HEK293 (cell line): ENCODE measurements at regions not wholly inside any gene's neighbourhood (a gene's known extent, or its start where the extent isn't known, plus 50 kb on each side); places are given as distances from the start of the nearest gene placed in this dataset.
A peak's percentile ranks its signal among the peaks of the same experiment; 100 is the strongest.

Experiments
- CTCF ChIA-PET: fragments of 350-600 bp; formaldehyde crosslinking; extraction: SDS; loops from one replicate; lab custom pipeline; 2021; ENCODE audit warnings: antibody characterized with exemption; lab: Yijun Ruan, JAX
- POLR2A ChIA-PET: fragments of 300-600 bp; formaldehyde crosslinking; extraction: SDS; loops from one replicate; lab custom pipeline; 2020; ENCODE audit warnings: antibody characterized with exemption, inconsistent platforms; lab: Yijun Ruan, JAX
- H3K27ac ChIP-seq: fragments of 200-500 bp; sonication (Bioruptor generic); 2 replicates; pipeline ENCODE4 v1.5.1; 2014; ENCODE audit warnings: low read depth, low read length, control low read depth, inconsistent platforms; ENCODE audit errors: extremely low read depth
- H3K36me3 ChIP-seq, 2 experiments: fragments of 200-500 bp in 1 of 2; sonication (Bioruptor generic) in 1 of 2; 1 replicate in 1 of 2; 2 replicates in 1 of 2; pipeline ENCODE4 v1.5.1; 2014 to 2017; ENCODE audit warnings: inconsistent platforms in 2 of 2, low read length in 2 of 2; ENCODE audit not compliant: control insufficient read depth in 2 of 2, insufficient read depth in 1 of 2
- H3K4me1 ChIP-seq: fragments of 200-500 bp; sonication (Bioruptor generic); 2 replicates; pipeline ENCODE4 v1.5.1; 2014; ENCODE audit warnings: mild to moderate bottlenecking, low read length, inconsistent platforms; ENCODE audit not compliant: control insufficient read depth, insufficient read depth
- H3K4me3 ChIP-seq: 2 replicates; pipeline ENCODE4 v1.5.1; 2011; ENCODE audit warnings: low read depth, mild to moderate bottlenecking, control low read depth, low read length, moderate library complexity
- H3K9me3 ChIP-seq: fragments of 200-500 bp; sonication (Bioruptor generic); 2 replicates; pipeline ENCODE4 v1.5.1; 2014; ENCODE audit warnings: low read depth, low read length, inconsistent platforms; ENCODE audit not compliant: control insufficient read depth, insufficient read depth
- GLI2 ChIP-seq: fragments of 450-650 bp; formaldehyde crosslinking; IDR thresholded peaks from 2 replicates; pipeline ENCODE4; 2017; ENCODE audit warnings: missing biosample characterization, missing genetic modification characterization, low read depth, borderline replicate concordance
- HIC1 ChIP-seq: fragments of 450-650 bp; formaldehyde crosslinking; IDR thresholded peaks from 2 replicates; pipeline ENCODE4 v1.5.1; 2016; ENCODE audit warnings: missing biosample characterization, missing genetic modification characterization
- PRDM4 ChIP-seq: fragments of 450-650 bp; formaldehyde crosslinking; IDR thresholded peaks from 2 replicates; pipeline ENCODE4 v1.5.1; 2017; ENCODE audit warnings: missing biosample characterization, missing genetic modification characterization
- REST ChIP-seq: fragments of 450-650 bp; formaldehyde crosslinking; IDR thresholded peaks from 2 replicates; pipeline ENCODE4 v1.5.1; 2016; ENCODE audit warnings: missing biosample characterization, missing genetic modification characterization
- ZBTB26 ChIP-seq: fragments of 450-650 bp; formaldehyde crosslinking; optimal IDR thresholded peaks from 2 replicates; pipeline ENCODE3; 2016; ENCODE audit warnings: missing biosample characterization, mild to moderate bottlenecking, missing genetic modification characterization
- ZNF302 ChIP-seq: fragments of 450-650 bp; formaldehyde crosslinking; IDR thresholded peaks from 2 replicates; pipeline ENCODE4 v1.5.1; 2016; ENCODE audit warnings: missing biosample characterization, missing genetic modification characterization, low read depth
- ZNF324 ChIP-seq: fragments of 450-650 bp; formaldehyde crosslinking; IDR thresholded peaks from 2 replicates; pipeline ENCODE4 v1.5.1; 2016; ENCODE audit warnings: missing biosample characterization, missing genetic modification characterization
- ZNF350 ChIP-seq: fragments of 450-650 bp; formaldehyde crosslinking; IDR thresholded peaks from 2 replicates; pipeline ENCODE4 v1.5.0; 2017; ENCODE audit warnings: missing biosample characterization, mild to moderate bottlenecking, missing genetic modification characterization
- ZNF404 ChIP-seq: fragments of 450-650 bp; formaldehyde crosslinking; IDR thresholded peaks from 2 replicates; pipeline ENCODE4 v1.5.1; 2017; ENCODE audit warnings: missing biosample characterization, missing genetic modification characterization
- ZNF658 ChIP-seq: fragments of 450-650 bp; formaldehyde crosslinking; IDR thresholded peaks from 2 replicates; pipeline ENCODE4; 2016; ENCODE audit warnings: missing biosample characterization, missing genetic modification characterization
- ZSCAN16 ChIP-seq: fragments of 450-650 bp; formaldehyde crosslinking; IDR thresholded peaks from 2 replicates; pipeline ENCODE4 v1.5.1; 2016; ENCODE audit warnings: missing biosample characterization, missing genetic modification characterization

GRCh38 chr5:161966564-161966963 lies 101.0 kb upstream of the GABRG2 start (continued):
- no peak for TF ChIP-seq ZNF324
- TF ChIP-seq ZBTB26, result no peak
- no peak for TF ChIP-seq ZNF404 (tag by site-specific recombination)
- TF ChIP-seq PRDM4 (tag by site-specific recombination), result no peak
- TF ChIP-seq ZSCAN16 (tag by site-specific recombination), result no peak
- TF ChIP-seq ZNF350 (tag by site-specific recombination), result no peak

GRCh38 chr5:161975350-161975749 lies 92.2 kb upstream of the GABRG2 start:
- Histone ChIP-seq H3K27ac (no peak overlapping the region), H3K4me1 (no peaks in the 10 kb centered on the region), H3K4me3 (no peak overlapping the region), H3K9me3 (no peaks in the 10 kb centered on the region), H3K36me3 (no peaks in the 10 kb centered on the region)
- POLR2A ChIA-PET, result no interaction called here
- TF ChIP-seq GLI2 (tag by site-specific recombination), result no peak
- no peak for TF ChIP-seq HIC1
- TF ChIP-seq REST (tag by site-specific recombination), result 0 out of 2 replicates have a peak, but pooled peaks have one; percentile 41
- CTCF ChIA-PET, result no interaction called here

- no peaks in the 10 kb centered on the region for H3K9me3 ChIP-seq
- no peaks in the 10 kb centered on the region for H3K4me1 ChIP-seq
- TF ChIP-seq ZNF302 (tag by site-specific recombination), result no peak
- TF ChIP-seq ZNF658 (tag by site-specific recombination), result no peak
- POLR2A ChIA-PET, result no interaction called here
- H3K4me3 ChIP-seq, result no peak overlapping the region
- H3K27ac ChIP-seq, result no peak overlapping the region
- CTCF ChIA-PET, result no interaction called here
- no peaks in the 10 kb centered on the region for H3K36me3 ChIP-seq
Measured at GRCh38 chr5:161988077-161988476, 79.5 kb upstream of the GABRG2 start.
